HG03469 (cell line): ENCODE measurements at regions not wholly inside any gene's neighbourhood (a gene's known extent, or its start where the extent isn't known, plus 50 kb on each side); places are given as distances from the start of the nearest gene placed in this dataset.

Experiments
- ATAC-seq: cut with Tn5 transposase; IDR thresholded peaks from one replicate; pipeline ENCODE4 v1.9.1; 2021; ENCODE audit warnings: mild to moderate bottlenecking, moderate library complexity, moderate number of reproducible peaks; ENCODE audit not compliant: unreplicated experiment

GRCh38 chr2:129877289-129877741 is 102.2 kb upstream of the RAB6C start:
- ATAC-seq, result peak; percentile 41

- ATAC-seq, result no peak
These were observed 101.4 kb upstream of the RAB6C start for GRCh38 chr2:129877795-129878775.

- ATAC-seq, result no peak
These were observed 99.8 kb upstream of the RAB6C start for GRCh38 chr2:129879614-129880180.

- no peak for ATAC-seq
These were observed 99.2 kb upstream of the RAB6C start for GRCh38 chr2:129880309-129880708.

GRCh38 chr2:129880971-129881370 is 98.5 kb upstream of the RAB6C start:
- ATAC-seq, result no peak

GRCh38 chr2:129881786-129882396 is 97.6 kb upstream of the RAB6C start:
- ATAC-seq, result no peak

GRCh38 chr2:129882476-129882875 is 97.0 kb upstream of the RAB6C start:
- no peak for ATAC-seq

GRCh38 chr2:129883121-129883520 is 96.3 kb upstream of the RAB6C start:
- no peak for ATAC-seq

- ATAC-seq, result no peak
These were observed 95.2 kb upstream of the RAB6C start for GRCh38 chr2:129884221-129884786.

GRCh38 chr2:129885735-129886134 is 93.7 kb upstream of the RAB6C start:
- ATAC-seq, result no peak

GRCh38 chr2:129887688-129888266 is 91.7 kb upstream of the RAB6C start:
- ATAC-seq, result no peak

GRCh38 chr2:129888461-129888860 is 91.0 kb upstream of the RAB6C start:
- no peak for ATAC-seq

GRCh38 chr2:129888896-129889295 is 90.6 kb upstream of the RAB6C start:
- ATAC-seq, result no peak

- ATAC-seq, result no peak
These were observed 87.8 kb upstream of the RAB6C start for GRCh38 chr2:129891341-129892320.

GRCh38 chr2:129892360-129892759 is 87.1 kb upstream of the RAB6C start:
- no peak for ATAC-seq

- ATAC-seq, result no peak
These were observed 86.7 kb upstream of the RAB6C start for GRCh38 chr2:129892773-129893172.

- no peak for ATAC-seq
These were observed 86.2 kb upstream of the RAB6C start for GRCh38 chr2:129893244-129893643.

- no peak for ATAC-seq
These were observed 84.8 kb upstream of the RAB6C start for GRCh38 chr2:129894616-129895015.

GRCh38 chr2:129895061-129895460 is 84.4 kb upstream of the RAB6C start:
- no peak for ATAC-seq
